ENCODE measurements at regions not wholly inside any gene's neighbourhood (a gene's known extent, or its start where the extent isn't known, plus 50 kb on each side); places are given as distances from the start of the nearest gene placed in this dataset.

DNA sequence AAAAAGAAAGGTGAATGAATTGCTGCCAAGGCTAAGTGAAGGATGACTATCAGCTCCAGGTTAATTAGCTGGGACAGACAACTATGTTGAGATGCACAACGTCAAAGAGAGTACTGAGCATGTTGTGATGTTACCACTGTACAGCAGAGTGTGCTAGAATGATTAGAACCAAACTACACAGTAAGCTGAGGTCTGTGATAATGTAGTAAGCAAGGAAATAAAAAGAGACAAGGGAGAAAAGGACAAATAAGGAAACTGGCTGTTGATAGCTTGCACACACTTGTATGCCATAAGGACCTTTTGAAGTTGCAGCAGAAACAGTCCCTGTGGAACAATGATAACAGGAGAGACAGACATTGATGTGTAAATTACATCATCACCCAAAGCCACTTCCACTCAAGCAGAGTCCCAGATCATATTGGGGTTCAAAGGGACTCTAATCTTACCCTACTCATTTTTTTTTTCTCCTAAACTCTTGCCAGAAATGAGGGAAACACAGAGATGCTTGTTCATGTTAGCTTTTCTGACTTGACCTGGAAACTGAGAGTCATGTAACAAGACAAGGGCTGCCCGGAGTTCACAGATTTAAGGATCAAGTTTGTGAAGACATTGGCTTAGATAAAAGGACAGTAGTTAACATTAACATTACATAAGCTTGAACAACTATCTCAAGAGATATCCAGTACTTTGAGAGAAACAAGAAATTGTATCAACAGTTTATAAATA lies 189.9 kb downstream of the CENPW start:
- DNase-seq, result no peak

- no peak for DNase-seq
Measured at GRCh38 chr6:126530775-126531174, 190.9 kb downstream of the CENPW start.

- no peak for DNase-seq
Measured at GRCh38 chr6:126531286-126531685, 191.4 kb downstream of the CENPW start.

- no peak for DNase-seq
Measured at GRCh38 chr6:126531840-126532239, 191.9 kb downstream of the CENPW start.

DNA sequence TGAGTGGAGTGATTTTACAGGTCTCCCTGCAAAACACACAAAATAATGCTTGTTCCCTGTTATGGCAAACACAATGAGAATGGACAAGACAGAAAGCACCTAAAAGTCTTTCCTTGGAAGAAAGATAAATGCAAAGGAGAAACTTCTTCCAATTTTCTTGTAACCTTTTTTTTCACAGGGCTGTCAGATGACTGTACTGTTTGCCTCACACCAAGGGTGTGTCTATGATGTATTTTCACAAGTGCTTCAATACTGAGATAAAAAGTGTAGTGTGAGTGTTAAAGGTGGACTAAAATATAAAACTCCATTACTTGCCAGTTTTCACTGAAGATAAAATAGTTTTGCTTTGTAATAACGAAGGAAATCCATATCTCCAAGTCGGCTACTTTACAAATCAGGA lies 194.5 kb downstream of the CENPW start:
- no peak for DNase-seq

- no peak for DNase-seq
Measured at GRCh38 chr6:126535138-126535537, 195.2 kb downstream of the CENPW start.

DNA sequence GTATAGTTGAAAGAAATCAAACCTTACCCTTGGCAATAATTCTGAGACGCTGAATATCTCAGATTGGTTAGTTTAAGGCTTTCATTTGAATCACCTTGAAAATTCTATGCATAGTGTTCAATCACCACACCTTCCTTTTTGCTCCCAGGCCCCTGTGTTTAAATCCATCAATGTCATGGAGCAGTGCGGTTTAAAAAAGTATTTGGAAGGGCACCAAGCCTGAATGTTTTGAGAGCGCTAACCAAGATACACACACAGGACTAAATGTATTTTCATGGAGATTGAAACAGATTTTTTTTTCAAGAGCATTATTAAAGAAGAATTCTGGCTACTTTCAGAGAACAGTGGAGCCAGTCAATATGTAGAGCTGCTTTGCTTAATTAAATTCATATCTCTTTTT lies 195.7 kb downstream of the CENPW start:
- DNase-seq, result no peak

DNA sequence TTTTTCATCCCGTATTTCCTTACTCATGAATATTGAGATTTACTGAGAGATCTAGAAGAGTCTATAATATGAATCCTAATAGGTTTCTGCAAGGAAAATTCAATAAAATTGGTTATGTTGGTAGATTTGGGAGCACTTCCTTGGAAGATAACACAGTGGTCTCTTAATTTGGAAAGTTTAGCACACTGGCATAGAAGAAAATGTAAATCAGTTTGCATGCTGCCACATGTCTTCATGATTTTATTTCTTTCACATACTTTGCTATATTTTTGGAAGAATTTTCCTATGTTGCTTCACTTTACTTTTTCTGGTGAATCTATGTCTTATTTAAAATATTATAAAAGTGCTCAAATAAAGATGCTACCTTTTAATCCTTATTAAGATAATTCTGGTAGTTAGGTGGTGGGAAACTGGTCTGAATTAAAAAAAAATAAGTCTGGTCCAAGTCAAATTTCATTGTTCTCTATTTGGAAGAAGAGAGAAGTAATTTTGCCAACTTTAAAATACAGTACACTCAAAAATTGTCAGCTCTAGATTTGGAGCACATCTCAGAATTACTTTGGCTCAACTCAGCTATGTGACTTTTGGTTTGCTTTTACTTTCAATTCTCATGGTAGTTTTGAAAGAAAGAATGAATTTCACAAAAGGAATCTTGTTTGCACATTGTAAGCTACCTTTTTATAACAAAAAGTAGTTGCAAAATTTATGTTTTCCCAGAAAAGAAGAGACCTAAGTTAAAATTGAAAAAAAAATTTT lies 197.3 kb downstream of the CENPW start:
- no peak for DNase-seq

DNA sequence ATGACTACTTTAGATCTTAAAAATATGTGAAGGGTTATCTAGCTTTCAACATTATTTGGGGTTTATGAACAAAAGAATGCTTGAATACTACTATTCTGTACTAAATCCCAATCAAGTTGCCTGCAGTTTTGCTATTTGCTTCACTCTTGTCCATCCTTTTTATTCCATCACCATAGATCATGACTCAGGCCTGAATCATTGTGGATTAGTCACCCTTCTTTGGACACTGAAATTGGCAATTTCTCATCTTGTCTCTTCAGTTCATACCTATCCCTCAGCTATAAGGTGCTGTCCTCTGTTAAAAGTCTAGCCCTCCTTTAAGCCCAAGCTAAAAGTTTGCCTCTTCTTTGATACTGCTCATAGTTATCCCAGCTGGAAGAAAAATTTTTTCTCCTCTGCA lies 199.1 kb downstream of the CENPW start:
- no peak for DNase-seq

DNA sequence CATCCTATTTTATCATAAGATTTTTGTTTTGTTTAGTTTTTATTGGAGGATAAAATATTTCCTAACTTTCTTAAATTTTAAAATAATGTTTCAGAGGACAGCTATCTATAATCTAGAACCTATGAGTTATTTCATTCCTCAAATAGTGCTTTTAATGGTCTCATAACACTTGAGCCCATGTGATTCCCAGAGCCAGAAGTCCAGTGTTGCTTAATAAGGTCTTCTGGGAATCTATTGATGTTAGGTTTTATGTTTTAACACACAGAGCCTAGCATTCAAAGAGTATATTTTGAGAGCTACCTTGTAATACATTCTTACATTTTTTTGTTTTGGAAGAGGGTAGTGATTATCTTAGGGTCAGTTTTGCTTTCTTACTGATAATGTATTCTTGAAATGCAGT lies 200.2 kb downstream of the CENPW start:
- DNase-seq, result no peak

GRCh38 chr6:126541806-126542491 lies 202.0 kb downstream of the CENPW start:
- DNase-seq, result no peak

DNA sequence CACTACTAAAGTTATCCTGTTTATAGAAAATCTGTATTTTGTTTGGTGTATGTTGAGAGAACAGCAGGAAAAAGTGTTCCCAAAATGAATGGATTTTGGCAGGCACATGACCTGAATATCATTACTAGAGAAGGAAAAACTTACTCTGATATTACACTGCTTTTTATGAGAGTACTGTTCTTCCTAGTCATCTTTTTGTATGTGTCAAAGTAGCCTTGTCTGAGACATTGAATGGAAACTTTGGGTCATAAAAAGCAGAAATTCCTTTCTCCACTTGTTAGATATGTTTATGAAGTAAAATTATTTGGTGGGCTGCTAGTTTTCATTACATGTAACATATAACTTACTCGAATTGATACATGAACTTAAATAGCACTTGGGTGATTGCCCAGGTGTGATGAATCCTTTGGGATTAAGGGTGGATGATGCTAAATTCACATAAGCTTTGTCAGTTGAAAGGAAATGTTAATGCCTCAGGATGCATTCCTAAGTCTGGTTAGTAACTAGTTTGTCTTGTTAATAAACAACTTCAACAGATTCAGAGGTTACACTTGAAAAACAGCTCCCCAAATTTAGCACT lies 206.7 kb downstream of the CENPW start:
- DNase-seq, result no peak

- no peak for DNase-seq
Measured at GRCh38 chr6:126548300-126548699, 208.4 kb downstream of the CENPW start.

- DNase-seq, result no peak
Measured at GRCh38 chr6:126550323-126550722, 210.4 kb downstream of the CENPW start.

DNA sequence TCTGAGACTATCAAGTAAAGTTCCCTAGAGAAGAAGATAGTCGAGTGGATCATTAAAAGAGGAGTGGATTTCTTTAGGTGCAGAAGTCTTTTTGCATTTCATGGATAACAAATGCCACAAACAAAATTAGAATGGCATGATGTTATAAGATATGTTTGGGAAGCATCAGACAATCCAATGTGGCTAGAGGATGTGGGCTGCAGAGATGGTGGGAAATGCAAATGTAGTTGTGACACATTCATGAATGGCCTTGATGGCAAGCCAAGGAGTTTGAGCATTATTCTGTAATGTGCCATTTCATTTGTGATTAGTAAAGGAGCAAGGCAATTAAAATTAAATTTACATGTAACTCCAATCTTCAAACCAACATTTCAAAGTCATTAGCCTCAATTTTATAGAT lies 211.9 kb downstream of the CENPW start:
- no peak for DNase-seq

DNA sequence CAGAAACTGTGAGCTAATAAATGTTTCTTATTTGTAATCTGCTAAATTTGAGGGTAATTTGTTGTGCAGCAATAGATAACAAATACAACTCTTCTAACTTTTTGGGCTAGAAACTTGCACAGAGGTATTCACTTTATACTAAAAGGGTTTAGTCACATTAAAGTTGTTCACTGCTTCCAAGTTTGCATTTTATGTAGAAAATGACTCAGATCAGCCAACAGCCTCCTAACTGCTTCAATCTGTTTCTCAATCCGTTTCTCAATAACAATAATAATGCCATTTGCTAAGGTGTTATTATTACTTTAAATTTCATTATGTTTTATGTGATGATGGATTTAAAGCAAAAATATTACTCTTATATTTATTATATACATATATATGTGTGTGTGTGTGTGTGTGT lies 213.9 kb downstream of the CENPW start:
- no peak for DNase-seq

GRCh38 chr6:126570507-126570906 lies 230.6 kb downstream of the CENPW start:
- DNase-seq, result no peak

- no peak for DNase-seq
Measured at GRCh38 chr6:126574301-126574700, 234.4 kb downstream of the CENPW start.

DNA sequence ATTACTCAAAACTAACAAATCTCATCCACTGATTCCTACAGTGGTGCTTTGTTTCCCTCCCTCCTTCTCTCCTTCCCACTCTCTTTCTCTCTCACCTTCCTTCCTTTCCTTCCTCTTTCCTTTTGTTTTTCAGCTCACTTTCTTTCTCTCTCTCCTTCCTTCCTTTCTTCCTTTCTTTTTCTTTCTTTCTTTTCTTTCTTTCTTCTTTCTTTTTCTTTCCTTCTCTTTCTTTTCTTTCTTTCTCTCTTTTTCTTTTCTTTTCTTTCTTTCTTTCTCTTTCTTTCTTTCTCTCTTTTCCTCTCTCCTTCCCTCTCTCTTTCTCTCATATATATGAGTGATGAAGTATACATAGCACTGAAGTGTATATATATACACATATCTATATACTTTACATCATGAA lies 241.4 kb downstream of the CENPW start:
- DNase-seq, result no peak

GRCh38 chr6:126600258-126600916 lies 260.5 kb downstream of the CENPW start:
- DNase-seq, result no peak

- DNase-seq, result no peak
Measured at GRCh38 chr6:126603410-126603809, 263.5 kb downstream of the CENPW start.

DNA sequence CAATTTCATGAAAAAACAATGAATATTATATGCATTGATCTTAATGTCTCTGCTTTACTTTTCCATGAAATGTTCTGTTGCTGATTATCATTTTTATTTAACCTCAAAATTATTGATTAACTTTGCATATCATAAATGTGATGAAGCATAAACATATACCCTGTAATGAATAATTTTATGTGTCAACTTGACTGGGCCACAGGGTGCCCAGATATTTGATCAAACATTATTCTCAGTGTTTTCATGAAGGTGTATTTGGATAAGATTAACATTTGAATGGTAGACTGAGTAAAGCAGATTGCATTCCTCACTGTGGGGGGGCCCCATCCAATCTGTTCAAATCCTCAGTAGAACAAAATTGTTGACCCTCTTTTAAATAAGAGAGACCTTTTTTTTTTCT lies 265.2 kb downstream of the CENPW start:
- no peak for DNase-seq

GRCh38 chr6:126607289-126607688 lies 267.4 kb downstream of the CENPW start:
- DNase-seq, result no peak

Measured in bone marrow (tissue), 2 donors.